MCF 10A (cell line): ENCODE measurements at regions not wholly inside any gene's neighbourhood (a gene's known extent, or its start where the extent isn't known, plus 50 kb on each side); places are given as distances from the start of the nearest gene placed in this dataset.

Source experiments
- BruUV-seq: library from RNA; stranded (reverse); fragments of 400-500 nt; replicated peaks from 2 replicates; lab custom pipeline; 2021; lab: Mats Ljungman, UMichigan
- CTCF ChIA-PET: fragments of 300-600 bp; sonication (Branson Sonifier 250); formaldehyde crosslinking; extraction: SDS; loops from one replicate; lab custom pipeline; 2021; ENCODE audit warnings: antibody characterized with exemption, inconsistent platforms; lab: Yijun Ruan, JAX
- POLR2A ChIA-PET: fragments of 300-600, 350-650 bp; sonication (Branson Sonifier 250); formaldehyde crosslinking; extraction: SDS; loops from one replicate; lab custom pipeline; 2020; ENCODE audit warnings: antibody characterized with exemption, inconsistent platforms; lab: Yijun Ruan, JAX
- DNase-seq: peaks from one replicate; pipeline ENCODE4 v3.0.0-alpha.2; 2018; ENCODE audit not compliant: unreplicated experiment
- H3K27ac Mint-ChIP-seq: one replicate; pipeline ENCODE4 v1.8.0; 2022; ENCODE audit warnings: mild to moderate bottlenecking, low read depth, mixed read lengths; ENCODE audit not compliant: unreplicated experiment
- H3K27me3 Mint-ChIP-seq: one replicate; pipeline ENCODE4 v1.8.0; 2022; ENCODE audit warnings: mixed read lengths; ENCODE audit not compliant: insufficient read depth, unreplicated experiment
- H3K36me3 Mint-ChIP-seq: one replicate; pipeline ENCODE4 v1.8.0; 2022; ENCODE audit warnings: mild to moderate bottlenecking, moderate library complexity, mixed read lengths; ENCODE audit not compliant: insufficient read depth, unreplicated experiment
- H3K4me1 Mint-ChIP-seq: one replicate; pipeline ENCODE4 v1.8.0; 2022; ENCODE audit warnings: mixed read lengths; ENCODE audit not compliant: insufficient read depth, unreplicated experiment
- H3K4me3 Mint-ChIP-seq: one replicate; pipeline ENCODE4 v1.8.0; 2022; ENCODE audit warnings: mild to moderate bottlenecking, moderate library complexity, mixed read lengths; ENCODE audit not compliant: unreplicated experiment
- H3K9me3 Mint-ChIP-seq: one replicate; pipeline ENCODE4 v1.8.0; 2022; ENCODE audit warnings: mixed read lengths; ENCODE audit not compliant: unreplicated experiment
- intact Hi-C: fragments of 100-400 bp; cut with micrococcal nuclease; formaldehyde crosslinking; loops from 2 replicates; pipeline ENCODE4 v1.14.1; 2022
- TF ChIP-seq, protein P1 (sequence below): fragments of 200-600 bp; IDR thresholded peaks from one replicate; pipeline ENCODE4 v1.8.0; 2022; ENCODE audit warnings: antibody characterized with exemption, mild to moderate bottlenecking; ENCODE audit not compliant: unreplicated experiment

DNA sequence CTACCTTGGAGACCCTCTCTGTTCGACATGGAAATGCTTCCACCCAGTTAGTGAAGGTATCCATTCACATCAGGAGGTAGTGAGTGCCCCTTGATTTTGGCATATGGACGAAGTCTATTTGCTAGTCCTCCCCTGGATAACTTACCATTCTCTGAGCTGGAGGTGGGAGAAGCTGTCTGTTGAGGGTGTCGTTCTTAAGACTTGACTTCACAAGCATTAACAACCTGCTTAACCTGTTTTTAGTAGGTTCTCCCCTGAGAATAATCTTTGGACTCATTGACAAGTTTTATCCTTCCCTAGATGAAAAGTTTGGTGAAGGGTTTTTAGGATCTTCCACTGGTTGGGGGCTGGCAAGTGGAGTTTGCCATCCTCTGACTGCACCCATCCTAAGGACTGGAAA is 1053.8 kb upstream of the CNTN5 start:
- no peaks in the 10 kb centered on the region for H3K9me3 Mint-ChIP-seq
- POLR2A ChIA-PET, result no interaction called here
- no peak overlapping the region for H3K4me3 Mint-ChIP-seq
- CTCF ChIA-PET, result interaction anchor here (1.1 kb wide), 1 partner anchor 1503 kb away, joined by 3 read pairs; no protein-coding TSS in a partner anchor
- H3K27me3 Mint-ChIP-seq, result peaks cover 14% of the 10 kb centered on the region
- DNase-seq, result no peak
- no TSS peak for BruUV-seq
- no peak overlapping the region for H3K27ac Mint-ChIP-seq
- no peaks in the 10 kb centered on the region for H3K36me3 Mint-ChIP-seq
- intact Hi-C loops, result no loop called here
- TF ChIP-seq, protein P1, sequence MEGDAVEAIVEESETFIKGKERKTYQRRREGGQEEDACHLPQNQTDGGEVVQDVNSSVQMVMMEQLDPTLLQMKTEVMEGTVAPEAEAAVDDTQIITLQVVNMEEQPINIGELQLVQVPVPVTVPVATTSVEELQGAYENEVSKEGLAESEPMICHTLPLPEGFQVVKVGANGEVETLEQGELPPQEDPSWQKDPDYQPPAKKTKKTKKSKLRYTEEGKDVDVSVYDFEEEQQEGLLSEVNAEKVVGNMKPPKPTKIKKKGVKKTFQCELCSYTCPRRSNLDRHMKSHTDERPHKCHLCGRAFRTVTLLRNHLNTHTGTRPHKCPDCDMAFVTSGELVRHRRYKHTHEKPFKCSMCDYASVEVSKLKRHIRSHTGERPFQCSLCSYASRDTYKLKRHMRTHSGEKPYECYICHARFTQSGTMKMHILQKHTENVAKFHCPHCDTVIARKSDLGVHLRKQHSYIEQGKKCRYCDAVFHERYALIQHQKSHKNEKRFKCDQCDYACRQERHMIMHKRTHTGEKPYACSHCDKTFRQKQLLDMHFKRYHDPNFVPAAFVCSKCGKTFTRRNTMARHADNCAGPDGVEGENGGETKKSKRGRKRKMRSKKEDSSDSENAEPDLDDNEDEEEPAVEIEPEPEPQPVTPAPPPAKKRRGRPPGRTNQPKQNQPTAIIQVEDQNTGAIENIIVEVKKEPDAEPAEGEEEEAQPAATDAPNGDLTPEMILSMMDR, result no peak
- H3K4me1 Mint-ChIP-seq, result peaks cover 6% of the 10 kb centered on the region

DNA sequence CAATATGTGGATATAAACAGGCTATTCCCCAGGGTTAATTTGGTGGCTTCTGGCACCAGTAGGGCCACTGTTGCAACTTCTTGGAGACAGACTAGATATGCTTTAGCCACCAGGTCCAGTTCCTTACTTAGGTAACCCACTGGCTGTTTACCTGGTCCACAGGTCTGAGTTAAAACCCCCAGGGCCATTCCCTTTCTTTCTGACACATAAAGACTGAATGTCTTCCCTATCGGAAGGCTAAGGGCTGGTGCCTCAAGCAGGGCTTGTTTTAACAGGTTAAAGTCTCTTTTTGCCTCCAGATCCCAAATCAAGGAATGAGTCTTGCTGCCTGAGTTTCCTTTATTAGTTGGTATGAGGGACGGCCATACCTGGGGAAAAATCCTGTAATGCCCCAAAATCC is 1052.7 kb upstream of the CNTN5 start:
- no TSS peak for BruUV-seq
- no peak overlapping the region for H3K4me3 Mint-ChIP-seq
- no peak for DNase-seq
- H3K4me1 Mint-ChIP-seq, result peaks cover 6% of the 10 kb centered on the region
- intact Hi-C loops, result no loop called here
- no peaks in the 10 kb centered on the region for H3K36me3 Mint-ChIP-seq
- no peak overlapping the region for H3K27ac Mint-ChIP-seq
- ChIA-PET POLR2A (no interaction called here), CTCF (interaction anchor here (0.7 kb wide), 1 partner anchor 585 kb away, joined by 3 read pairs; no protein-coding TSS in a partner anchor)
- no peaks in the 10 kb centered on the region for H3K9me3 Mint-ChIP-seq
- TF ChIP-seq, protein P1, result no peak
- H3K27me3 Mint-ChIP-seq, result peaks cover 2% of the 10 kb centered on the region

DNA sequence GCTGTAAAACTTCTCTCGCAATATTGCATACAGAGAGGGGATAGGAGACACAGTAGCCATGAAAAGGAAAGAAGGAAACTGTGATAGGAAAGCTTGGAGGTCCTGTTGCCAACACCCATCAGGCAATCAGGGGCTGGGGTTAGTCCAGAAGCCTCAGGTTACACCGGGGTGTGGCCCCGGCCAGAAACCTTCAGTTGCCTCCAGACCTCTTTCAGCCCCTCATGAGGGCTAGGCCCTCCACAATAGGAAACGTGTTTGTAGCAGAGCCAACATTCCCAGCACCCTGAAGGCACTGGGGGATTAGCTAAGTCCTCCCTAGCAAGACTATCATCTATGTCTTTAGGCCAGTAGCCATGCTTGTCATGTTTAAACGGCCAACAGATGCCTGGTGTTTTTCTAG is 1048.0 kb upstream of the CNTN5 start:
- DNase-seq, result no peak
- ChIA-PET POLR2A (no interaction called here), CTCF (interaction anchor here (0.6 kb wide), 1 partner anchor 912 kb away, joined by 3 read pairs; no protein-coding TSS in a partner anchor)
- intact Hi-C loops, result no loop called here
- BruUV-seq, result no TSS peak
- no peaks in the 10 kb centered on the region for H3K4me1 Mint-ChIP-seq
- H3K27ac Mint-ChIP-seq, result no peak overlapping the region
- no peaks in the 10 kb centered on the region for H3K36me3 Mint-ChIP-seq
- H3K4me3 Mint-ChIP-seq, result no peak overlapping the region
- peaks cover 47% of the 10 kb centered on the region for H3K27me3 Mint-ChIP-seq
- TF ChIP-seq, protein P1, result no peak
- no peaks in the 10 kb centered on the region for H3K9me3 Mint-ChIP-seq

DNA sequence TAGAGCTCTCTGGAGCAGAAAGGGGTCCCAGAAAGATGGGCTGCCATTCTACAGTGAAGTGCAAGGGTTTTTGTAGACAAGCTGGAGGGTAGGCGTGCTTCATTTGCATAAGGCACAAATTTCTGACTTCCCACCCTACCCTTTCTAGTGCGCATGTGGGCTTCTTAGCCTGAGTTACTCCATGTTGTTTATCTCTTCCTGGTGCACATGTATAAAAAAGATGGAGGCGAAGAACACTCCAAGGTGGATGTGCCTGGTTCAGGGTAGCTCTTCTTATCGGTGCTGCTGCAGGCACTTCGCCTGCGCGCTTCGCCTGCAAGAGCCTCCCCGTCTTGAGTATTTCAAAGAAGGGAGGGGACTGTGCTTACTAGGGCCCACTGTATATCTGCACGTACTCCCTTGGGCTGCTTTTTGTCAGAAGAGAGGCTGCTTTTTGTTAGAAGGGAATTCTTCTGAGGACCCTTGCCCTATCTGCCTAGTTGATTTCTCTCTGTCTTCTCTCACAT is 1047.3 kb upstream of the CNTN5 start:
- Mint-ChIP-seq H3K9me3 (no peaks in the 10 kb centered on the region), H3K4me3 (no peak overlapping the region), H3K27ac (no peak overlapping the region), H3K36me3 (no peaks in the 10 kb centered on the region), H3K4me1 (no peaks in the 10 kb centered on the region), H3K27me3 (peaks cover 54% of the 10 kb centered on the region)
- ChIA-PET CTCF (no interaction called here), POLR2A (no interaction called here)
- no peak for DNase-seq
- intact Hi-C loops, result no loop called here
- no TSS peak for BruUV-seq
- TF ChIP-seq, protein P1, result no peak
